HepG2 (cell line): ENCODE measurements at regions not wholly inside any gene's neighbourhood (a gene's known extent, or its start where the extent isn't known, plus 50 kb on each side); places are given as distances from the start of the nearest gene placed in this dataset.

Source experiments
- ATAC-seq: fragments of 200-7000 bp; cut with Tn5 transposase; 3 replicates; pipeline ENCODE4 v1.9.1; 2020; ENCODE audit warnings: mild to moderate bottlenecking, moderate library complexity
- BruUV-seq: library from RNA; stranded (reverse); fragments of 400-500 nt; replicated peaks from 2 replicates; lab custom pipeline; 2021; lab: Mats Ljungman, UMichigan
- CTCF ChIA-PET: fragments of 300-600 bp; formaldehyde crosslinking; extraction: SDS; loops from one replicate; lab custom pipeline; 2021; ENCODE audit warnings: low total read pairs, inconsistent platforms, low intra/inter-chr PET ratio; lab: Yijun Ruan, JAX
- POLR2A ChIA-PET: fragments of 350-600 bp; sonication (Branson Sonifier 250); formaldehyde crosslinking; loops from one replicate; lab custom pipeline; 2020; ENCODE audit warnings: antibody characterized with exemption, inconsistent platforms; lab: Yijun Ruan, JAX
- DNase-seq: peaks from one replicate; pipeline ENCODE4 v3.0.0-alpha.2; 2015; ENCODE audit warnings: low spot score
- FAIRE-seq: peaks from 3 replicates; lab custom pipeline; 2011; peaks lifted over from hg19 to GRCh38; lab: Jason Lieb, UNC
- H2AFZ ChIP-seq: one replicate; pipeline ENCODE4 v1.6.1; 2011; ENCODE audit warnings: low read length, inconsistent platforms
- H3K27ac ChIP-seq: fragments of 300-600 bp; 3 replicates; pipeline ENCODE4 v1.8.0; 2011; ENCODE audit warnings: mixed run types, mild to moderate bottlenecking, mixed read lengths, low read length, inconsistent platforms; ENCODE audit not compliant: insufficient read depth; ENCODE audit errors: extremely low read length
- H3K27me3 ChIP-seq, 2 experiments: fragments of 200-600 bp in 1 of 2; 2 replicates in 1 of 2; 3 replicates in 1 of 2; pipeline versions ENCODE4 v1.6.0 to v1.8.0; 2011; ENCODE audit warnings: low read length in 2 of 2, mild to moderate bottlenecking in 2 of 2, moderate library complexity in 2 of 2, inconsistent platforms in 1 of 2; ENCODE audit not compliant: insufficient read depth in 2 of 2, control insufficient read depth in 1 of 2
- H3K36me3 ChIP-seq, 2 experiments: fragments of 200-600 bp in 1 of 2; replicated peaks in 1 of 2; 2 replicates in 1 of 2; 3 replicates in 1 of 2; pipeline versions ENCODE4 v1.5.1 to v1.8.0; 2011; ENCODE audit warnings: low read length in 2 of 2, inconsistent platforms in 1 of 2; ENCODE audit not compliant: insufficient read depth in 2 of 2, control insufficient read depth in 1 of 2
- H3K4me1 ChIP-seq: 2 replicates; pipeline ENCODE4 v1.5.1; 2012; ENCODE audit warnings: low read length, inconsistent platforms; ENCODE audit not compliant: insufficient read depth
- H3K4me2 ChIP-seq: 2 replicates; pipeline ENCODE4 v1.6.0; 2011; ENCODE audit warnings: low read depth, low read length, inconsistent platforms
- H3K4me3 ChIP-seq, 3 experiments: fragments of 200-600 bp in 1 of 3; sonication (generic), shearing (Covaris generic) in 1 of 3; replicated peaks in 1 of 3; 2 replicates each; pipeline ENCODE4 v1.5.1; 2011 to 2016; ENCODE audit warnings: low read length in 3 of 3, inconsistent platforms in 2 of 3, low read depth in 2 of 3, mild to moderate bottlenecking in 2 of 3, control low read depth in 1 of 3, mixed read lengths in 1 of 3; ENCODE audit not compliant: insufficient read depth in 1 of 3
- H3K79me2 ChIP-seq: one replicate; pipeline ENCODE4 v1.6.1; 2011; ENCODE audit warnings: low read length, inconsistent platforms; ENCODE audit not compliant: insufficient read depth
- H3K9ac ChIP-seq: 2 replicates; pipeline ENCODE4 v1.6.0; 2011; ENCODE audit warnings: mild to moderate bottlenecking, low read depth, low read length, inconsistent platforms; ENCODE audit not compliant: insufficient read depth
- H3K9me3 ChIP-seq: 2 replicates; pipeline ENCODE4 v1.5.1; 2012; ENCODE audit warnings: mild to moderate bottlenecking, low read length
- H4K20me1 ChIP-seq: 2 replicates; pipeline ENCODE4 v1.6.0; 2011; ENCODE audit warnings: inconsistent platforms, mild to moderate bottlenecking, low read length, moderate library complexity; ENCODE audit not compliant: insufficient read depth
- AGO1 ChIP-seq: fragments of 200-400 bp; formaldehyde crosslinking; IDR thresholded peaks from 2 replicates; pipeline ENCODE4 v1.6.1; 2017; ENCODE audit warnings: mild to moderate bottlenecking, low read depth, low read length, moderate library complexity; ENCODE audit not compliant: poor library complexity, severe bottlenecking
- ARID5B ChIP-seq: IDR thresholded peaks from 2 replicates; pipeline ENCODE4 v1.4.0; 2020; ENCODE audit warnings: mild to moderate bottlenecking, missing genetic modification reagents
- IRF9 ChIP-seq: sonication (generic); formaldehyde crosslinking; IDR thresholded peaks from 2 replicates; pipeline ENCODE4 v1.8.0; 2022; ENCODE audit warnings: missing genetic modification reagents, mild to moderate bottlenecking, borderline replicate concordance
- JUND ChIP-seq: sonication (generic); formaldehyde crosslinking; IDR thresholded peaks from 2 replicates; pipeline ENCODE4 v1.8.0; 2022; ENCODE audit warnings: mild to moderate bottlenecking, missing genetic modification reagents
- SAP130 ChIP-seq: IDR thresholded peaks from 2 replicates; pipeline ENCODE4 v1.6.1; 2016; ENCODE audit warnings: low read depth
- SIN3A ChIP-seq: IDR thresholded peaks from 2 replicates; pipeline ENCODE4 v1.6.1; 2011; ENCODE audit warnings: low read depth, mild to moderate bottlenecking, control low read depth, low read length, borderline replicate concordance
- SIN3B ChIP-seq: fragments of 150-350 bp; IDR thresholded peaks from 2 replicates; pipeline ENCODE4 v1.6.1; 2014; ENCODE audit warnings: low read length
- TARDBP ChIP-seq: sonication (generic); formaldehyde crosslinking; IDR thresholded peaks from 2 replicates; pipeline ENCODE4 v1.8.0; 2022; ENCODE audit warnings: mild to moderate bottlenecking, missing genetic modification reagents
- TCF12 ChIP-seq, 2 experiments: fragments of 450-650 bp in 1 of 2; sonication (generic) in 1 of 2; formaldehyde crosslinking in 1 of 2; IDR thresholded peaks; 2 replicates each; pipeline versions ENCODE4 v1.6.1 to v1.8.0; 2017 to 2022; ENCODE audit warnings: antibody characterized with exemption in 1 of 2, mild to moderate bottlenecking in 1 of 2, missing genetic modification reagents in 1 of 2, moderate library complexity in 1 of 2
- TERF1 ChIP-seq: sonication (generic); formaldehyde crosslinking; IDR thresholded peaks from 2 replicates; pipeline ENCODE4 v1.8.0; 2022; ENCODE audit warnings: mild to moderate bottlenecking, missing genetic modification reagents, moderate library complexity
- TGIF2 ChIP-seq: IDR thresholded peaks from 2 replicates; pipeline ENCODE4 v1.6.1; 2016; ENCODE audit warnings: control low read depth, missing compliant biosample characterization
- ZKSCAN5 ChIP-seq: sonication (generic); formaldehyde crosslinking; IDR thresholded peaks from 2 replicates; pipeline ENCODE4 v1.5.1; 2020; ENCODE audit warnings: mild to moderate bottlenecking, missing genetic modification reagents
- ZNF703 ChIP-seq: sonication (generic); formaldehyde crosslinking; IDR thresholded peaks from 2 replicates; pipeline ENCODE4 v1.5.1; 2020; ENCODE audit warnings: missing genetic modification reagents, mild to moderate bottlenecking, moderate library complexity, borderline replicate concordance
- ZNF879 ChIP-seq: sonication (generic); formaldehyde crosslinking; IDR thresholded peaks from 2 replicates; pipeline ENCODE4 v1.8.1; 2023; ENCODE audit warnings: missing genetic modification reagents
- WGBS: methylation state at CpG from one replicate; pipeline ENCODE4 v1.1.6; 2017; ENCODE audit warnings: low lambda C conversion rate; 5-methylcytosine and 5-hydroxymethylcytosine counted together
- in situ Hi-C: cut with HindIII; loops from 2 replicates; pipeline ENCODE4 v1.10.0; 2017; ENCODE audit warnings: low pct_unique_long_range_greater_than_20kb; ENCODE audit not compliant: extremely low pct_ligation_motif_present
- intact Hi-C: fragments of 100-400 bp; cut with micrococcal nuclease; formaldehyde crosslinking; loops from one replicate; pipeline ENCODE4 v1.10.0; 2022; ENCODE audit not compliant: unreplicated experiment

GRCh38 chr19:28009696-28010095, 1203.3 kb downstream of the UQCRFS1 start:
- TF ChIP-seq JUND (CRISPR knock-in tag) (no peak), TERF1 (CRISPR knock-in tag) (no peak), ZNF879 (no peak), TARDBP (CRISPR knock-in tag) (no peak), SIN3A (no peak), ZKSCAN5 (CRISPR knock-in tag) (no peak), ZNF703 (CRISPR knock-in tag) (no peak), TGIF2 (no peak)
- no TSS peak for BruUV-seq
- Histone ChIP-seq H3K4me1 (no peaks in the 10 kb centered on the region), H2AFZ (no peak overlapping the region), H3K9ac (no peak overlapping the region), H3K36me3 (no peaks in the 10 kb centered on the region), H3K4me3 (no peak overlapping the region), H3K79me2 (no peaks in the 10 kb centered on the region), H3K27ac (no peak overlapping the region), H3K27me3 (no peaks in the 10 kb centered on the region), H3K4me2 (no peak overlapping the region), H3K9me3 (peaks cover 99% of the 10 kb centered on the region), H4K20me1 (no peaks in the 10 kb centered on the region)
- CTCF ChIA-PET: no interaction called here
- DNase-seq: no peak
- FAIRE-seq: no peak
- intact Hi-C loops (no loop called here), in situ Hi-C loops (no loop called here)
- no peak for ATAC-seq
- 10% methylated on average over 4 of the region's 4 CpGs for WGBS
- POLR2A ChIA-PET: no interaction called here

GRCh38 chr19:28008695-28009094, 1204.3 kb downstream of the UQCRFS1 start:
- Histone ChIP-seq H2AFZ (no peak overlapping the region), H4K20me1 (no peaks in the 10 kb centered on the region), H3K4me3 (no peak overlapping the region), H3K79me2 (no peaks in the 10 kb centered on the region), H3K4me2 (no peak overlapping the region), H3K9me3 (peaks cover 99% of the 10 kb centered on the region), H3K36me3 (no peaks in the 10 kb centered on the region), H3K27me3 (no peaks in the 10 kb centered on the region), H3K4me1 (no peaks in the 10 kb centered on the region), H3K27ac (no peak overlapping the region), H3K9ac (no peak overlapping the region)
- whole genome bisulfite sequencing: 0% methylated on average over 2 of the region's 2 CpGs
- ATAC-seq: no peak
- POLR2A ChIA-PET: no interaction called here
- DNase-seq: no peak
- no peak for FAIRE-seq
- in situ Hi-C loops (no loop called here), intact Hi-C loops (no loop called here)
- CTCF ChIA-PET: no interaction called here
- no TSS peak for BruUV-seq
- TF ChIP-seq ARID5B (CRISPR knock-in tag) (no peak), TCF12 (IDR thresholded peaks at IDR 0.05) (no peak), TCF12 (CRISPR knock-in tag; IDR thresholded peaks at IDR 0.05) (no peak), IRF9 (CRISPR knock-in tag) (no peak), SIN3B (no peak), SAP130 (CRISPR knock-in tag) (no peak), AGO1 (no peak)
